Right atrium auricular region (tissue), 2 donors: ENCODE measurements at regions not wholly inside any gene's neighbourhood (a gene's known extent, or its start where the extent isn't known, plus 50 kb on each side); places are given as distances from the start of the nearest gene placed in this dataset.

Experiments
- DNase-seq: peaks from one replicate; pipeline ENCODE4 v3.0.0-alpha.2; 2019; ENCODE audit warnings: low spot score
- H3K27ac ChIP-seq, 2 donors: fragments of 200-600 bp; sonication (generic); 1 replicate in 1 of 2; 2 replicates in 1 of 2; pipeline ENCODE4 v1.5.1; 2016 to 2019
- H3K27me3 ChIP-seq, 2 donors: fragments of 200-600 bp; sonication (generic); one replicate each; pipeline versions ENCODE4 v1.5.1 to v1.6.0; 2017 to 2019
- H3K36me3 ChIP-seq: fragments of 200-600 bp; sonication (generic); one replicate; pipeline ENCODE4 v1.5.1; 2016
- H3K4me1 ChIP-seq, 2 donors: fragments of 200-600 bp; sonication (generic); one replicate each; pipeline versions ENCODE4 v1.5.1 to v1.6.0; 2017 to 2019
- H3K4me3 ChIP-seq, 2 donors: fragments of 200-600 bp; sonication (generic); 1 replicate in 1 of 2; 2 replicates in 1 of 2; pipeline ENCODE4 v1.5.1; 2017 to 2019; ENCODE audit warnings: mild to moderate bottlenecking in 1 of 2, moderate library complexity in 1 of 2
- H3K9me3 ChIP-seq, 2 donors: fragments of 200-600 bp; sonication (generic); one replicate each; pipeline ENCODE4 v1.5.1; 2019
- TF ChIP-seq, protein P1 (sequence below), 2 donors: fragments of 200-600 bp; sonication (generic); IDR thresholded peaks; one replicate each; pipeline ENCODE4 v1.5.1; 2019; ENCODE audit warnings: antibody characterized with exemption in 2 of 2

DNA sequence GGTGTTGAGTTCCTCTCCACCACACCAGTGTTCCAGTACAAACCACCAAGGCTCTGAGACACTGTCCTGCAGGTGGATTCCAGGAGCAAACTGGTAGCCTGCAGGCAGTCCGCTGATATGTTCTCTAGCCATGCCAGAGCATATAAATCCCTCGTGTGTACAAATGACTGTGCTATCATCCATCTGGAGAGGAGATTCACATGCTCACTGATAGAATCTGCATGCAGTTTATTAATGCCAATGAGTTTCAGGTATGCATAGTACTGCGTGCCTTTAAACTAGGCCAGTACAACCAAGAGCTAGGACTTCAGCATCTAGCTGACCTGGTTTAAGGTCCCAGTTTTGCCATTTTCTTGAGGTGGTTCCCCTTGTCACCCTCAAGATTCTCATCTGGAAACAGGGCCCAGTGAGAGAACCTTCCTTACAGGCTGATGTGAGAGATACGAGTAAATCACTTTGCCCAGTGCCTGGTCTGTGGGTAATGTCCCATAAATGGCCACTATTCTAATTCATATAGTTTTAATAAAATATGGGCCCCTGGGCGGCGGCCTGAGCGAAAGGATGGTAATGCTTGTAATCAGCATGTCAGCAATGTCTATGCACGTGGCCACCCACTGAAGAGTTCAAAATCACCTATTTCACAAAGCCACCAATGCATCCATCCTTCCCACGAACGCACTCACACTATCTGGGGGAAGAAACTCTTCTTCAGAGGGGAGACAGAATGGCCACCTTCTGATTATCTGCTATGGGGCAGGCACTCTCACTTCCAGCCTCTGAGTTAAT, 268.0 kb upstream of the ZMIZ1 start:
- Histone ChIP-seq H3K27ac (no peak overlapping the region), H3K4me3 (no peak overlapping the region), H3K27me3 (no peaks in the 10 kb centered on the region), H3K9me3 (no peaks in the 10 kb centered on the region), H3K4me1 (peaks cover 0 to 41% of the 10 kb centered on the region in 2 donors), H3K36me3 (no peaks in the 10 kb centered on the region)
- no peak for DNase-seq
- TF ChIP-seq, protein P1, sequence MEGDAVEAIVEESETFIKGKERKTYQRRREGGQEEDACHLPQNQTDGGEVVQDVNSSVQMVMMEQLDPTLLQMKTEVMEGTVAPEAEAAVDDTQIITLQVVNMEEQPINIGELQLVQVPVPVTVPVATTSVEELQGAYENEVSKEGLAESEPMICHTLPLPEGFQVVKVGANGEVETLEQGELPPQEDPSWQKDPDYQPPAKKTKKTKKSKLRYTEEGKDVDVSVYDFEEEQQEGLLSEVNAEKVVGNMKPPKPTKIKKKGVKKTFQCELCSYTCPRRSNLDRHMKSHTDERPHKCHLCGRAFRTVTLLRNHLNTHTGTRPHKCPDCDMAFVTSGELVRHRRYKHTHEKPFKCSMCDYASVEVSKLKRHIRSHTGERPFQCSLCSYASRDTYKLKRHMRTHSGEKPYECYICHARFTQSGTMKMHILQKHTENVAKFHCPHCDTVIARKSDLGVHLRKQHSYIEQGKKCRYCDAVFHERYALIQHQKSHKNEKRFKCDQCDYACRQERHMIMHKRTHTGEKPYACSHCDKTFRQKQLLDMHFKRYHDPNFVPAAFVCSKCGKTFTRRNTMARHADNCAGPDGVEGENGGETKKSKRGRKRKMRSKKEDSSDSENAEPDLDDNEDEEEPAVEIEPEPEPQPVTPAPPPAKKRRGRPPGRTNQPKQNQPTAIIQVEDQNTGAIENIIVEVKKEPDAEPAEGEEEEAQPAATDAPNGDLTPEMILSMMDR (IDR thresholded peaks at IDR 0.05): no peak

DNA sequence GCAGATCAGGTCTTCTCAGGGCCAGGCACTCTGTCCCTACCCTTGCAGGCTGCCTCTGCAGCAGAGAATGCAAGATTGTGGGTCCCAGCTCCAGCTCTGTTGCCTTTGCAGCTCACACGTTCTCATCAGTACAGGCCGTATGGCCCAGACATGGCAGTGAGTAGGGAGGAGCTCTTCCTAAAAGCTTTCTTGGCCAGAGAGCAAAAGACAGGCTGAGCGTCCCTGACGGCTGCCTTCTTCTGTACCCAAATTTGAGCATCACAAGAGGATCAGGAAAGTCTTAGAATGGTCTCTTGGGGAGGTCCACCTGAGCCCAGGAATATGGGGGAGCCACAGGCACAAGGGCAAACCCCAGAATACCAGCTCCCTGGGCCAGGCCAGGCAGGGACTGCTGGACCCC, 266.3 kb upstream of the ZMIZ1 start:
- Histone ChIP-seq H3K9me3 (no peaks in the 10 kb centered on the region), H3K4me1 (peaks cover 0 to 56% of the 10 kb centered on the region in 2 donors), H3K36me3 (no peaks in the 10 kb centered on the region), H3K4me3 (no peak overlapping the region), H3K27ac (peak overlapping the region; percentile 56 to 80), H3K27me3 (no peaks in the 10 kb centered on the region)
- TF ChIP-seq, protein P1 (IDR thresholded peaks at IDR 0.05): no peak
- no peak for DNase-seq

- TF ChIP-seq, protein P1 (IDR thresholded peaks at IDR 0.05): no peak
- DNase-seq: peak; percentile 82
- Histone ChIP-seq H3K4me3 (no peak overlapping the region), H3K9me3 (no peaks in the 10 kb centered on the region), H3K27ac (peak overlapping the region; percentile 56 to 80), H3K27me3 (no peaks in the 10 kb centered on the region), H3K36me3 (no peaks in the 10 kb centered on the region), H3K4me1 (peaks cover 0 to 60% of the 10 kb centered on the region in 2 donors)
These were observed 265.9 kb upstream of the ZMIZ1 start for GRCh38 chr10:78802866-78803265.

DNA sequence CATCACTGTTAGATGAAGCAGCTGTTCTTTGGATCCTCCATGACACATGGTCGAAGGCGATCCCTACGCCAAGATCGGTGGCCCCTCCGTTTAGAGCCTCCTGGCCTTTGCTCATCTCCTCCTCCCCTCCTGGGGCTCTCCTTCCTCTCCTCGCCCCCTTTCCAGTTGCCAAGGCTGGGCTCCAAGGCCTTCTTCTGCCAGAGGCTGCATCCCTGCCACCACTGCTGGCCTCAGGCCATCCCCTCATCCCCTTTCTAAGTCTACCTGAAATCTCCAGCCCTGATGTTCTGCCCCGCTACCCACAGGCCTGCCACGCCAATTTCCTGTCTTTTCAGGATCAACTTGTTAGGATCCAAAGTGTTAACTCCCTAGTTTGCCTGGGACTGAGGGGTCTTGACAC, 265.1 kb upstream of the ZMIZ1 start:
- Histone ChIP-seq H3K9me3 (no peaks in the 10 kb centered on the region), H3K27me3 (no peaks in the 10 kb centered on the region), H3K27ac (peak overlapping the region; percentile 77 to 80), H3K4me3 (no peak overlapping the region), H3K36me3 (no peaks in the 10 kb centered on the region), H3K4me1 (peaks cover 0 to 69% of the 10 kb centered on the region in 2 donors)
- no peak for DNase-seq
- TF ChIP-seq, protein P1 (IDR thresholded peaks at IDR 0.05): no peak

GRCh38 chr10:78804411-78805032, 264.2 kb upstream of the ZMIZ1 start:
- Histone ChIP-seq H3K4me3 (no peak overlapping the region), H3K36me3 (no peaks in the 10 kb centered on the region), H3K27ac (peak overlapping the region; percentile 77 to 80), H3K4me1 (peaks cover 0 to 74% of the 10 kb centered on the region in 2 donors), H3K27me3 (no peaks in the 10 kb centered on the region), H3K9me3 (no peaks in the 10 kb centered on the region)
- DNase-seq: no peak
- TF ChIP-seq, protein P1 (IDR thresholded peaks at IDR 0.05): no peak
